IMR-90 (cell line): ENCODE measurements at regions not wholly inside any gene's neighbourhood (a gene's known extent, or its start where the extent isn't known, plus 50 kb on each side); places are given as distances from the start of the nearest gene placed in this dataset.

Experiments used
- ATAC-seq: fragments of 200-7000 bp; cut with Tn5 transposase; 2 replicates; pipeline ENCODE4 v1.9.1; 2020; ENCODE audit warnings: low read depth, mild to moderate bottlenecking, moderate library complexity
- BruUV-seq: library from RNA; stranded (reverse); fragments of 400-500 nt; replicated peaks from 2 replicates; lab custom pipeline; 2021; lab: Mats Ljungman, UMichigan
- CTCF ChIA-PET: fragments of 300-600 bp; formaldehyde crosslinking; extraction: SDS; loops from one replicate; lab custom pipeline; 2021; ENCODE audit warnings: antibody characterized with exemption; lab: Yijun Ruan, JAX
- POLR2A ChIA-PET: fragments of 300-600 bp; sonication (Branson Sonifier 250); formaldehyde crosslinking; loops from one replicate; lab custom pipeline; 2022; ENCODE audit warnings: antibody characterized with exemption; ENCODE audit not compliant: unreplicated experiment; lab: Charles Lee
- DNase-seq: peaks from one replicate; pipeline ENCODE4 v3.0.0; 2013
- H2AFZ ChIP-seq: replicated peaks from 2 replicates; pipeline ENCODE3; 2013; ENCODE audit warnings: low read length, mild to moderate bottlenecking; ENCODE audit not compliant: poor library complexity
- H2AK5ac ChIP-seq: 2 replicates; pipeline ENCODE4 v1.6.1; 2013; ENCODE audit warnings: low read depth, low read length, inconsistent platforms
- H2AK9ac ChIP-seq: replicated peaks from 2 replicates; pipeline ENCODE3; 2013; ENCODE audit warnings: mild to moderate bottlenecking, low read depth, low read length, moderate library complexity; ENCODE audit not compliant: poor library complexity
- H2BK120ac ChIP-seq: 2 replicates; pipeline ENCODE4 v1.6.1; 2013; ENCODE audit warnings: low read depth, low read length, inconsistent platforms
- H2BK15ac ChIP-seq: 3 replicates; pipeline ENCODE4 v1.6.1; 2013; ENCODE audit warnings: low read depth, low read length, inconsistent platforms
- H2BK20ac ChIP-seq: 2 replicates; pipeline ENCODE4 v1.6.1; 2013; ENCODE audit warnings: low read depth, mild to moderate bottlenecking, inconsistent platforms, low read length, moderate library complexity
- H2BK5ac ChIP-seq: 2 replicates; pipeline ENCODE4 v1.6.1; 2013; ENCODE audit warnings: mild to moderate bottlenecking, low read depth, low read length, inconsistent platforms; ENCODE audit not compliant: poor library complexity, severe bottlenecking
- H3K14ac ChIP-seq: replicated peaks from 2 replicates; pipeline ENCODE4 v1.6.1; 2013; ENCODE audit warnings: low read depth, low read length, inconsistent platforms
- H3K18ac ChIP-seq: 2 replicates; pipeline ENCODE4 v1.6.1; 2013; ENCODE audit warnings: low read depth, low read length, control low read depth
- H3K23ac ChIP-seq: 2 replicates; pipeline ENCODE4 v1.6.1; 2013; ENCODE audit warnings: low read depth, low read length, inconsistent platforms
- H3K27ac ChIP-seq: 2 replicates; pipeline ENCODE4 v1.5.1; 2013; ENCODE audit warnings: mild to moderate bottlenecking, control low read depth, low read length; ENCODE audit not compliant: insufficient read depth
- H3K27me3 ChIP-seq: 2 replicates; pipeline ENCODE4 v1.6.1; 2013; ENCODE audit warnings: low read length; ENCODE audit not compliant: control insufficient read depth, insufficient read depth
- H3K36me3 ChIP-seq: 2 replicates; pipeline ENCODE4 v1.6.1; 2013; ENCODE audit warnings: low read length, mixed read lengths; ENCODE audit not compliant: control insufficient read depth, insufficient read depth
- H3K4ac ChIP-seq: 2 replicates; pipeline ENCODE4 v1.6.1; 2013; ENCODE audit warnings: low read depth, low read length, inconsistent platforms
- H3K4me1 ChIP-seq: 2 replicates; pipeline ENCODE4 v1.6.1; 2013; ENCODE audit warnings: low read length, mixed read lengths; ENCODE audit not compliant: control insufficient read depth, insufficient read depth
- H3K4me2 ChIP-seq: 2 replicates; pipeline ENCODE4 v1.6.1; 2013; ENCODE audit warnings: low read depth, mild to moderate bottlenecking, control low read depth, low read length, moderate library complexity
- H3K4me3 ChIP-seq: 2 replicates; pipeline ENCODE4 v1.5.1; 2013; ENCODE audit warnings: low read depth, mild to moderate bottlenecking, control low read depth, low read length, moderate library complexity; ENCODE audit not compliant: insufficient read depth
- H3K56ac ChIP-seq: 2 replicates; pipeline ENCODE4 v1.6.1; 2013; ENCODE audit warnings: low read length, inconsistent platforms; ENCODE audit not compliant: insufficient read depth; ENCODE audit errors: extremely low read depth
- H3K79me1 ChIP-seq, 2 experiments: 2 replicates each; pipeline ENCODE4 v1.6.1; 2013; ENCODE audit warnings: low read length in 2 of 2, inconsistent platforms in 1 of 2, low read depth in 1 of 2
- H3K9ac ChIP-seq: 2 replicates; pipeline ENCODE4 v1.6.1; 2013; ENCODE audit warnings: low read depth, low read length, control low read depth
- H3K9me1 ChIP-seq: 2 replicates; pipeline ENCODE4 v1.6.1; 2013; ENCODE audit warnings: low read length, inconsistent platforms; ENCODE audit not compliant: insufficient read depth
- H3K9me3 ChIP-seq: 2 replicates; pipeline ENCODE4 v1.6.1; 2013; ENCODE audit warnings: low read length; ENCODE audit not compliant: control insufficient read depth, insufficient read depth
- H4K20me1 ChIP-seq: 2 replicates; pipeline ENCODE4 v1.6.1; 2013; ENCODE audit warnings: low read length, inconsistent platforms; ENCODE audit not compliant: insufficient read depth
- H4K5ac ChIP-seq: 2 replicates; pipeline ENCODE4 v1.6.1; 2013; ENCODE audit warnings: mild to moderate bottlenecking, low read depth, low read length, control low read depth
- H4K8ac ChIP-seq, 2 experiments: 2 replicates each; pipeline ENCODE4 v1.6.1; 2013; ENCODE audit warnings: low read depth in 2 of 2, low read length in 2 of 2, control low read depth in 1 of 2, inconsistent platforms in 1 of 2
- H4K91ac ChIP-seq: 2 replicates; pipeline ENCODE4 v1.6.1; 2013; ENCODE audit warnings: low read depth, low read length, inconsistent platforms; ENCODE audit not compliant: insufficient read depth
- BHLHE40 ChIP-seq: fragments of 150-350 bp; IDR thresholded peaks from 2 replicates; pipeline ENCODE4 v1.6.1; 2016; ENCODE audit warnings: mild to moderate bottlenecking, low read depth, low read length
- FOS ChIP-seq: fragments of 150-350 bp; IDR thresholded peaks from 2 replicates; pipeline ENCODE4 v1.6.1; 2016; ENCODE audit warnings: low read depth, low read length
- MAFK ChIP-seq: IDR thresholded peaks from 2 replicates; pipeline ENCODE4 v1.6.1; 2012; ENCODE audit warnings: low read depth, low read length, improper control_type of control experiment
- MXI1 ChIP-seq: IDR thresholded peaks from 2 replicates; pipeline ENCODE4 v1.6.1; 2012; ENCODE audit warnings: low read depth, mild to moderate bottlenecking, low read length, moderate library complexity, borderline replicate concordance
- RAD21 ChIP-seq: IDR thresholded peaks from 2 replicates; pipeline ENCODE4 v1.6.1; 2012; ENCODE audit warnings: low read length, improper control_type of control experiment
- WGBS, 2 experiments: methylation state at CpG; one replicate each; pipeline versions ENCODE4 v1.1.5 to v1.1.7; 2013; ENCODE audit warnings: missing lambda C conversion rate in 2 of 2; ENCODE audit not compliant: insufficient read length in 1 of 2; ENCODE audit errors: extremely low coverage in 2 of 2; 5-methylcytosine and 5-hydroxymethylcytosine counted together
- dilution Hi-C: fragments of 300-500 bp; cut with HindIII; formaldehyde crosslinking; loops from one replicate; pipeline ENCODE4 v1.14.3; 2018; ENCODE audit warnings: low sequenced_read_pairs; ENCODE audit not compliant: unreplicated experiment
- in situ Hi-C: fragments of 300-500 bp; cut with MboI; formaldehyde crosslinking; loops from 3 replicates; pipeline ENCODE4 v1.14.3; 2019; ENCODE audit warnings: low sequenced_read_pairs, inconsistent platforms, mixed read lengths
- intact Hi-C: fragments of 100-400 bp; cut with micrococcal nuclease; formaldehyde crosslinking; loops from 2 replicates; pipeline ENCODE4 v1.10.0; 2022

- no peaks in the 10 kb centered on the region for H3K9me3 ChIP-seq
- peak overlapping the region; percentile 44; the same call in 1 of the 2 replicates for H3K4ac ChIP-seq
- TF ChIP-seq RAD21 (no peak), MAFK (no peak), MXI1 (no peak), BHLHE40 (no peak), FOS (0 out of 2 replicates have a peak, but pooled peaks have one; percentile 11)
- H4K8ac ChIP-seq: peak overlapping the region; percentile 56 to 70; a peak in 3 of 4 replicates
- peak overlapping the region; percentile 60; the same call in 1 of the 2 replicates for H3K27ac ChIP-seq
- in situ Hi-C loops (no loop called here), dilution Hi-C loops (no loop called here), intact Hi-C loops (no loop called here)
- H3K23ac ChIP-seq: no peak overlapping the region
- H2AK5ac ChIP-seq: peak overlapping the region; percentile 61; the same call in 1 of the 2 replicates
- DNase-seq: peak; percentile 77
- peak overlapping the region; percentile 93 for H2BK20ac ChIP-seq
- H3K4me1 ChIP-seq: peaks cover 3% of the 10 kb centered on the region
- no peak overlapping the region for H3K4me3 ChIP-seq
- peak; percentile 89 for ATAC-seq
- H3K18ac ChIP-seq: peak overlapping the region; percentile 87; the same call in 1 of the 2 replicates
- no peaks in the 10 kb centered on the region for H3K9me1 ChIP-seq
- no peak overlapping the region for H4K5ac ChIP-seq
- CTCF ChIA-PET: interaction anchor here (1.2 kb wide), 1 partner anchor 9 kb away, joined by 5 read pairs; no protein-coding TSS in a partner anchor
- peak overlapping the region; percentile 85 for H4K91ac ChIP-seq
- H3K4me2 ChIP-seq: peak overlapping the region; percentile 88
- H3K14ac ChIP-seq: peak overlapping the region; percentile 75; the same call in 1 of the 2 replicates
- H2BK15ac ChIP-seq: peak overlapping the region; percentile 59; the same call in 1 of the 3 replicates
- H2AFZ ChIP-seq: no peak overlapping the region
- peak overlapping the region; percentile 75; the same call in 1 of the 2 replicates for H3K56ac ChIP-seq
- WGBS, 2 experiments: no CpG with 5 or more reads among the region's 1 CpG
- no peak overlapping the region for H2AK9ac ChIP-seq
- POLR2A ChIA-PET: no interaction called here
- H3K36me3 ChIP-seq: no peaks in the 10 kb centered on the region
- no TSS peak for BruUV-seq
- peak overlapping the region; percentile 73 for H2BK5ac ChIP-seq
- peak overlapping the region; percentile 84 for H2BK120ac ChIP-seq
- H3K27me3 ChIP-seq: no peaks in the 10 kb centered on the region
- H3K79me1 ChIP-seq: no peaks in the 10 kb centered on the region
- no peak overlapping the region for H3K9ac ChIP-seq
- H4K20me1 ChIP-seq: no peaks in the 10 kb centered on the region
Measured at GRCh38 chr2:146579147-146579930, 1265.5 kb upstream of the ACVR2A start.
